IPS-20b (cell line): ENCODE measurements at regions not wholly inside any gene's neighbourhood (a gene's known extent, or its start where the extent isn't known, plus 50 kb on each side); places are given as distances from the start of the nearest gene placed in this dataset.

Experiments used
- H3K27ac ChIP-seq: one replicate; pipeline ENCODE4 v1.5.1; 2013; ENCODE audit warnings: low read length
- H3K27me3 ChIP-seq: 2 replicates; pipeline ENCODE4 v1.6.1; 2013; ENCODE audit warnings: mild to moderate bottlenecking, low read length, inconsistent platforms; ENCODE audit not compliant: insufficient read depth
- H3K36me3 ChIP-seq: 2 replicates; pipeline ENCODE4 v1.6.1; 2013; ENCODE audit warnings: low read depth, mild to moderate bottlenecking, inconsistent platforms, low read length, moderate library complexity; ENCODE audit not compliant: insufficient read depth
- H3K4me1 ChIP-seq: 2 replicates; pipeline ENCODE4 v1.6.1; 2013; ENCODE audit warnings: mild to moderate bottlenecking, control low read depth, inconsistent platforms, low read length, moderate library complexity; ENCODE audit not compliant: insufficient read depth
- H3K4me3 ChIP-seq: 2 replicates; pipeline ENCODE4 v1.5.1; 2013; ENCODE audit warnings: mild to moderate bottlenecking, low read length, inconsistent platforms
- H3K9ac ChIP-seq: 2 replicates; pipeline ENCODE4 v1.6.1; 2013; ENCODE audit warnings: low read depth, mild to moderate bottlenecking, inconsistent platforms, low read length, moderate library complexity
- H3K9me3 ChIP-seq: 2 replicates; pipeline ENCODE4 v1.6.1; 2013; ENCODE audit warnings: mild to moderate bottlenecking, low read depth, low read length, inconsistent platforms; ENCODE audit not compliant: insufficient read depth

DNA sequence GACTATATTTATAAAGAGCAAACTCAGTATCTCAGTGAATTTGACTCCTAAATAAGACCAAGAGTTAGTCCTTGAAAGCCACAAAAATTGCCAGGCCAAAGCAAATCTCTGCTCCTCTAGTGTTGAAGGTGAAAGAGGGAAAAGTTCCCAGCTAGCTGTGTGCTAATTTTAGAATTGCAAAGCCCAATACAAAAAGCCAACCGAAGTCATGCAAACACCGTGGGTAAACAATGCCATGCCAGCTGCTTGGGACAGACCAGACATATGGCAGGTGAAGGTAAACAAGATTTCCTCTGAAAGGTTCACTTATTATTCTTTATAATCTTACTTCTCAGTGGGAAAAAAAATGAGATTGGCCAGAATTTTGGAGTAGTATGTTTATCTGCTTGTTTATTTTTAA lies 80.5 kb upstream of the LNX1 start:
- Histone ChIP-seq H3K4me3 (no peak overlapping the region), H3K9me3 (no peaks in the 10 kb centered on the region), H3K36me3 (no peaks in the 10 kb centered on the region)

DNA sequence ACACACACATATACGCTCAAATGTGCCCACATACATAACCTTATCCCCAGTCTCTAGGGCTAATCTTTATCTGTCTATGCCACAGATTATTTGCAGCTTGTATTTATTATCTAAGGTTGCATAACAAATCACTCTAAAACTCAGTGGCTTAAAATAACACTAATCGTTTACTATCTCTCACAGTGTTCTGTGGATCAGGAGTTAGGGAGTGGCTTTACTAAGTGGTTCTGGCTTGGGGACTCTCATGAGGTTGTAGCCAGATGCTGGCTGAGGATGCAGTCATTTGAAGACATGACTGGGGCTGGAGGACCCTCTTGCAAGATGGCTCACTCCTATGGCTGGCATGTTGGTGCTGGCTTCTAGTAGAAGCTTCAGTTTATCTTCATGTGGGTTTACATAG lies 68.5 kb upstream of the LNX1 start:
- no peaks in the 10 kb centered on the region for H3K36me3 ChIP-seq
- H3K27me3 ChIP-seq, result no peaks in the 10 kb centered on the region
- H3K4me1 ChIP-seq, result no peaks in the 10 kb centered on the region
- no peak overlapping the region for H3K4me3 ChIP-seq
- no peaks in the 10 kb centered on the region for H3K9me3 ChIP-seq
- no peak overlapping the region for H3K27ac ChIP-seq
- H3K9ac ChIP-seq, result no peak overlapping the region

More for the DNA sequence above, 80.5 kb upstream of the LNX1 start:
- Histone ChIP-seq H3K27ac (no peak overlapping the region), H3K27me3 (no peaks in the 10 kb centered on the region), H3K4me1 (no peaks in the 10 kb centered on the region), H3K9ac (no peak overlapping the region)

DNA sequence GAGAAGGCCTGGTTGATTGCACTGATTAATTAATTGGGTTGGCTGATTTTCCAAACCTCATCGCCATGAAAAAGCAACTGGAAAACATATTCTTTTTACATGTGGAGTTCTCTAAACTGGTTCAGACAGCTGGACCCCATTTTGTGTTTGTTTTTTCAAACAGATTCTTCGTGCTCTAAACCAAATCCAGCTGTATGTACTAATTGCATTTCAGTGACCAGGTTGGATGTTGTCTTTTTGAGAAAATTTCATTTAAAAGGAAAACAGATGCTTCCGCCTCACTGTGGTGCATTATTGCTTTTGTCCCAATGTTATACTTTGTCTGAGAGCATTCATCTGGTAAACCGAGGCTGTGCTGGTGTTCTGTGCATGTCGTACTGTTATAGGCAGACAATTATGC lies 67.8 kb upstream of the LNX1 start:
- Histone ChIP-seq H3K27ac (no peak overlapping the region), H3K9me3 (no peaks in the 10 kb centered on the region), H3K4me1 (no peaks in the 10 kb centered on the region), H3K36me3 (no peaks in the 10 kb centered on the region), H3K9ac (no peak overlapping the region), H3K4me3 (no peak overlapping the region), H3K27me3 (no peaks in the 10 kb centered on the region)

DNA sequence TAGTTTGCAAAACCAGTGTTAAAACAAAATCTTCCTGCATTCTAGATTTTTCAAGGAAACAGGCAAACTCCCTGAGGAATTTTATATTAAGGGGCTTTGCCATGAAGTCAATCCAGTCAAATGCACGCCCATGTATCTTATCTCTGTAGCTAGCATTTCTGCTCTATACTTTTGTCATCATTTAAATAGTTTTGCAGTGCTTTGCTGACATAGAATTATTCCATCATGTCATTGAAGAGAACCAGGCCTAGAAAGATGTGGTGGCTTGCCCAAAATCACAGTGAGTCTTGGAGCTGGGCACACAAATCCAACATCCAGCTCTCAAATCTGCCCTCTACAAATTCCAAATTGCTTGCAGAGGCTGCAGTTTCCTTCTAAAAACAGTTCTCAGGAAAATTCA lies 66.7 kb upstream of the LNX1 start:
- Histone ChIP-seq H3K27ac (no peak overlapping the region), H3K9me3 (no peaks in the 10 kb centered on the region), H3K27me3 (no peaks in the 10 kb centered on the region), H3K36me3 (no peaks in the 10 kb centered on the region), H3K4me3 (no peak overlapping the region), H3K4me1 (no peaks in the 10 kb centered on the region), H3K9ac (no peak overlapping the region)

DNA sequence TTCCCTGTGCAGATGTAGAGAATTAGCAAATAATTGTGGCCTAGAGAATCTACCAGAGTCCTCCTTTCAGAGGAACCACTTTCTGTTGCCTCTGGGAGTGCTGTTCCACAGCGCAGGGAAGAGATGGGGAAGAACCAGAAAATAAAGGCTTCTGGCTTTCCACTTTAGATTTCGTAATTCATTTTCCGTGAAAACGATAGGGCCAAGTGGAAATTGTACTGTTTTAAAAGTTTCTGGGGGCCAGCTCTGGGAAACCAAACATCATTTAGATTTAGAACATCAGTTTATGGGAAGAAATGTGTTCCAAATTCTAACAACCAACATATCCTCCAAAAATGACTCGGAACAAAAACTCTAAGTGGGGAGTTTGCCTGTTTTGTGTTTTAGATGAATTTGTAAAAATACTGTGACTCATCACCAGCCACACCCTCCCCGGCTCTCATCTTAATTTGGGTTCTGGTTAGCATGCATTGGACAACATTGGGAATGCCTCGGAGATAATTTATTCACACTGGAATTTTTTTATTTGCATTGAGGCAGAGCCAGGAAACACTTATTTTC lies 65.2 kb upstream of the LNX1 start:
- H3K9ac ChIP-seq, result no peak overlapping the region
- H3K27ac ChIP-seq, result no peak overlapping the region
- no peaks in the 10 kb centered on the region for H3K9me3 ChIP-seq
- H3K27me3 ChIP-seq, result no peaks in the 10 kb centered on the region
- no peaks in the 10 kb centered on the region for H3K36me3 ChIP-seq
- H3K4me3 ChIP-seq, result no peak overlapping the region
- H3K4me1 ChIP-seq, result 0 out of 2 replicates have a peak, but pooled peaks cover 2% of the 10 kb centered on the region

DNA sequence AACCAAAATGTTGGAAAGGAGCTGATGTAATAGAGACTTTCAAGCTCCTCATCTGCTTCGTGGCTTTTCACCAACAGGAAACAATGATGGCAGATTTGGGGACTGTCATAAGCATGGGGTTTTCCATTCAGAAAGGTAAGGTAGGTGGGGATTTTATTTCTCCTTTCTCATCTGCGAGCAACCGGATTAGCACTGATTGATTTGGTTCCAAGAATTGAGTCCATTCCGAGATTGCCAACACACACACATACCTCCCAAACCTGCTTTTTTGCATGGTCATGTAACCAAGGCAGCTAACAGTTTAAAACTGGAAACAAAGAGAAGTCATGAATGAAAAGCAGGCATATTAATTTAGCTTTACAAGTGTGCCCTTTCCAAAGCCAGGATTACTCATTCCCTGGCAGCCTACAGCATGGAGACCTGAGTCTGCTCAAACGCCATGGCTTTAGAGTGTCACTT lies 63.0 kb upstream of the LNX1 start:
- Histone ChIP-seq H3K36me3 (no peaks in the 10 kb centered on the region), H3K9ac (no peak overlapping the region), H3K27ac (no peak overlapping the region), H3K4me1 (0 out of 2 replicates have a peak, but pooled peaks cover 2% of the 10 kb centered on the region), H3K9me3 (no peaks in the 10 kb centered on the region), H3K27me3 (no peaks in the 10 kb centered on the region), H3K4me3 (no peak overlapping the region)

DNA sequence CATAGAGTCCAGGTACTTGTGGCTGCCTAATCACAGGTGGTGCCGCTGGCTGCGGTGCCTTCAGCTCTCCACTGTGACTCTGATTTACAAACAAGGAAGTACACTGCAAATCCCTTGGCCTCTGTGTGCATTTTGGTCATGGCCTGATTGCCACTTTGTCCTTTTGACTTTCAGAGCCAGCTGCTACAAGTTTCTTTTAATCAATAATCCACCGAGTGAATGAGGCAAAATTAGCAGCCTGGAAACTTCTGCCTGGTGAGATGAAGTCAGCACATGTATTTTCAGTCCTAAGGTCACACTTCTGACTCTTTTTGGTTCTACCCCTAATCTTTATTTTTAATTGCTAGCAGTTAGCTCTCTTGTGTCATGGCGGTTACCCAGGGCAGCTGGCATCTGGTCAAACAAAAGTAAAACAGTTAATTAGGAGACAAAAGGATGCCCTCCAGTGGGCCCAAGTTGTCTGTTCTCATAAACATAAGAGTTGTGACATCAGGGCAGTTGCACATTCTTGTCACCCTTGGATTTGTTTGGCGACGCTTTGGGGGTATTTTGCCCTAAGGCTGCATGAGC lies 62.3 kb upstream of the LNX1 start:
- H3K4me1 ChIP-seq, result 0 out of 2 replicates have a peak, but pooled peaks cover 2% of the 10 kb centered on the region
- H3K27me3 ChIP-seq, result no peaks in the 10 kb centered on the region
- H3K4me3 ChIP-seq, result no peak overlapping the region
- H3K27ac ChIP-seq, result no peak overlapping the region
- H3K9me3 ChIP-seq, result no peaks in the 10 kb centered on the region
- H3K9ac ChIP-seq, result no peak overlapping the region
- no peaks in the 10 kb centered on the region for H3K36me3 ChIP-seq

DNA sequence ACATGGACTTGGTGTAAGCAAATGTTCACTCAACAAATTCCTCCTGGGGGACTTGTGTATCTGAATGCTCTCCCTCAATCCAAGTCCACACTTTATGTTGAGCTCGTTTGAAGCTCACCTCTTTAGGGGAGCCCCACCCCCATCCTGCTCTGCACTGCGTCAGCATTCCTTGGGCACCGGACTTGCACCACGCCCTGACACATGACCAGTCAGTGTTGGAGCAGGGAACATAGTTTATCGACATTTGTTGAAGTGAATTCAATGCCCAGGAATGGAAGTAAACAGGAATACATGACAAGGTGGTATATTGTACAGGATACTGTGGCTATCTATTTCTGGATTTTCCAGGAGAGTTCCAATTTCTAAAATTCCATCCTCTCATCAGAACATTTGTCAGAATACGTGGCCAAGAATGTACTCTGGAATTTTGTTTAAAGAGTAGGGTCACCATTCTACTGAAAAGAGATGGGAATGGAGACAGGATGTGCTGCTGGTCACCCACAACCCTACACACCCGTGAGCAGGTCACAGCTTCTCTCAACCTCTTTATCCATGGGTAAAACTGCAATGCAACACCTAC lies 60.0 kb upstream of the LNX1 start:
- Histone ChIP-seq H3K9ac (no peak overlapping the region), H3K9me3 (no peaks in the 10 kb centered on the region), H3K27ac (no peak overlapping the region), H3K4me3 (no peak overlapping the region), H3K27me3 (no peaks in the 10 kb centered on the region), H3K36me3 (no peaks in the 10 kb centered on the region), H3K4me1 (0 out of 2 replicates have a peak, but pooled peaks cover 2% of the 10 kb centered on the region)

DNA sequence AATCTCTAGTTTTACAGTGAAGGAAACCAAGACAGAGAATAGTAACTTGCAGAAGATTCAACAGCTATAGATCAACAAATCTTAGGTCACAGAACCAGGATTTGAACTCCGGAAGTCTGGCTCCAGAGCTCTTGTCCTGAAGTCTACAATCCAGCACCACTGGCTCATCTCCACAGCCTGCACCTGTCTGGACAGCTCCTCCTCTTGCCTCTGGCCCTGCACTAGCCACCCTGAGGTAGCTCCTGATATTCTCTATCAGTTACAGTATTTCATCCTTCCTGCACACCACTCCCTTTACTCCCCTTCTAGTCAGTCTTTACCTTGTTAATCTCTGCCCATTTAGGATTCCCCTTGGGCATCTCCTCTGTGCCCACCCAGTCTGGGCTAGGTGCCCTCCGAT lies 58.1 kb upstream of the LNX1 start:
- no peaks in the 10 kb centered on the region for H3K27me3 ChIP-seq
- no peaks in the 10 kb centered on the region for H3K36me3 ChIP-seq
- H3K9me3 ChIP-seq, result no peaks in the 10 kb centered on the region
- H3K9ac ChIP-seq, result no peak overlapping the region
- 0 out of 2 replicates have a peak, but pooled peaks cover 2% of the 10 kb centered on the region for H3K4me1 ChIP-seq
- no peak overlapping the region for H3K4me3 ChIP-seq
- no peak overlapping the region for H3K27ac ChIP-seq

DNA sequence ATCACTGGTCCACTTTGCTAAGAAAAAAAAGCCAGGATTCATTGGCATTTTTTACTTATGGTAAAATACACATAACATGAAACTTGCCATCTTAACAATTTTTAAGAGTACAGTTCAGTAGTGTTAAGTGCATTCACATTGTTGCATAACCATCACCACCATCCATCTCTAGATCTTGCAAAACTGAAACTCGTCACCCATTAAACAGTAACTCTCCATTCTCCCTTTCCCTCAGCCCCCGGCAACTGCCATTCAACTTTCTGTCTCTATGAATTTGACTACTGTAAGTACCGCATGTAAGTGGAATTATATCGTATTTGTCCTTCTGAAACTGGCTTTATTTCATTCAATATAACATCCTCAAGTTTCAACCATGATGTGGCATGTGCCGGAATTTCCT lies 56.3 kb upstream of the LNX1 start:
- Histone ChIP-seq H3K9me3 (no peaks in the 10 kb centered on the region), H3K27me3 (no peaks in the 10 kb centered on the region), H3K9ac (no peak overlapping the region), H3K36me3 (no peaks in the 10 kb centered on the region), H3K4me1 (0 out of 2 replicates have a peak, but pooled peaks cover 2% of the 10 kb centered on the region), H3K27ac (no peak overlapping the region), H3K4me3 (no peak overlapping the region)

DNA sequence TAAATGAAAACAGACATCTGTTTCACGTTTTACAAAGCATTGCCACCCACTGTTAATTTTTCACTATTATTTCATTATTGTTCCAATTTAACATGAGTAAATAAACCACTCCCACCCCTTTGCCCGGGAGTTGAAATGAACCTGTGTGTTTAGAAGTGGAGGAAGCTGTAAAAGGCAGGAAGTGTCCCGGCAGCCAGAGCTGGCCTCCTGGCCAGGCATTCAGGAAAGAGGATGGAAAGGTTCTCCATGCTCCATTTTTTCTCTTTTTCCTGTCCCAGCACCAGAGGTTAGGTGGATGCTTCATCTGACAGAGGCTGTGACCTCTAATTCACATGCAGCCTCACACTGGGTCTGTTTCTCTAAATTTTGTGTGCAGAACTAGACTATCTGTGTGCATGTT lies 55.5 kb upstream of the LNX1 start:
- Histone ChIP-seq H3K36me3 (no peaks in the 10 kb centered on the region), H3K4me3 (no peak overlapping the region), H3K27ac (no peak overlapping the region), H3K9ac (no peak overlapping the region), H3K27me3 (no peaks in the 10 kb centered on the region), H3K9me3 (no peaks in the 10 kb centered on the region), H3K4me1 (no peaks in the 10 kb centered on the region)

DNA sequence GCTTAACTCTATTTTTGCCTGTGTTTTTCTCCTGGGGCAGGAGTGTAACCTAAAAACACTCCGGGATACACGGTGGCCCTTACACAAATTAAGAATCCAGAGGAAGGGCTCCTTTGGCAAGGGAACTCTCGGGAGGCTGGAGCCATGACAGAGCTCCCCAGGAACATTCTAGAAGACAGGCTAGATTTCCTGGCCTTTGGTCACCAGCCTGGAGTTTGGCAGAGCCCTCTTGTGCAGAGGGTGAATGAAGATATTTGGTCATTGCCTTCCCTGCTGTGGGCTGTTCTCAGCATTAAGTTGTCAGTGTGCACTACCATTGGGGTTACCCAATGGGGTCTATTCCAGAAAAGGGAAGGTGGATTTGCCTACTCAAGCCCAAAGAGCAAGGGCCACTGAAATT lies 53.8 kb upstream of the LNX1 start:
- Histone ChIP-seq H3K27me3 (no peaks in the 10 kb centered on the region), H3K4me1 (no peaks in the 10 kb centered on the region), H3K4me3 (no peak overlapping the region), H3K9me3 (no peaks in the 10 kb centered on the region), H3K36me3 (no peaks in the 10 kb centered on the region), H3K9ac (no peak overlapping the region), H3K27ac (no peak overlapping the region)
